SK-N-SH (cell line): ENCODE measurements at regions not wholly inside any gene's neighbourhood (a gene's known extent, or its start where the extent isn't known, plus 50 kb on each side); places are given as distances from the start of the nearest gene placed in this dataset.

ENCODE experiments used
- CHD2 ChIP-seq: fragments of 150-350 bp; IDR thresholded peaks from 2 replicates; pipeline ENCODE4 v1.6.1; 2018; ENCODE audit warnings: low read length; ENCODE audit not compliant: partially characterized antibody
- EP300 ChIP-seq, 2 experiments: IDR thresholded peaks; 2 replicates each; pipeline versions ENCODE4 v1.4.0 to v1.6.1; 2012; ENCODE audit warnings: borderline replicate concordance in 1 of 2, low read depth in 1 of 2, low read length in 1 of 2
- EZH2phosphoT487 ChIP-seq: fragments of 200-600 bp; sonication (generic); IDR thresholded peaks from 2 replicates; pipeline ENCODE4 v1.6.1; 2017; ENCODE audit warnings: low read depth, mixed run types, mild to moderate bottlenecking, antibody characterized with exemption, moderate library complexity, borderline replicate concordance
- GABPA ChIP-seq: IDR thresholded peaks from 2 replicates; pipeline ENCODE4 v1.4.0; 2012; ENCODE audit warnings: low read depth, mild to moderate bottlenecking
- NFIC ChIP-seq: IDR thresholded peaks from 2 replicates; pipeline ENCODE4 v1.4.0; 2012; ENCODE audit warnings: borderline replicate concordance
- NRF1 ChIP-seq: IDR thresholded peaks from 2 replicates; pipeline ENCODE4 v1.6.1; 2012; ENCODE audit warnings: low read depth, mild to moderate bottlenecking, low read length
- POLR2AphosphoS5 ChIP-seq: IDR thresholded peaks from 2 replicates; pipeline ENCODE4 v1.6.1; 2012; ENCODE audit warnings: low read depth, low read length
- RXRA ChIP-seq: IDR thresholded peaks from 2 replicates; pipeline ENCODE4 v1.4.0; 2012; ENCODE audit warnings: low read depth, mild to moderate bottlenecking, borderline replicate concordance
- TCF12 ChIP-seq: IDR thresholded peaks from 2 replicates; pipeline ENCODE4 v1.4.0; 2012
- TF ChIP-seq, protein P1 (sequence below): fragments of 200-600 bp; sonication (generic); IDR thresholded peaks from 2 replicates; pipeline ENCODE4 v1.6.1; 2017; ENCODE audit warnings: antibody characterized with exemption, mild to moderate bottlenecking, moderate library complexity
- TF ChIP-seq, protein P2 (sequence below): fragments of 150-350 bp; IDR thresholded peaks from 2 replicates; pipeline ENCODE4 v1.6.1; 2017; ENCODE audit warnings: antibody characterized with exemption, low read length, low read depth, borderline replicate concordance
- TF ChIP-seq, protein P3 (sequence below): IDR thresholded peaks from 2 replicates; pipeline ENCODE4 v1.4.0; 2012; ENCODE audit warnings: low read depth, borderline replicate concordance
- TF ChIP-seq, protein P4 (sequence below): IDR thresholded peaks from 2 replicates; pipeline ENCODE4 v1.4.0; 2012; ENCODE audit warnings: low read depth

DNA sequence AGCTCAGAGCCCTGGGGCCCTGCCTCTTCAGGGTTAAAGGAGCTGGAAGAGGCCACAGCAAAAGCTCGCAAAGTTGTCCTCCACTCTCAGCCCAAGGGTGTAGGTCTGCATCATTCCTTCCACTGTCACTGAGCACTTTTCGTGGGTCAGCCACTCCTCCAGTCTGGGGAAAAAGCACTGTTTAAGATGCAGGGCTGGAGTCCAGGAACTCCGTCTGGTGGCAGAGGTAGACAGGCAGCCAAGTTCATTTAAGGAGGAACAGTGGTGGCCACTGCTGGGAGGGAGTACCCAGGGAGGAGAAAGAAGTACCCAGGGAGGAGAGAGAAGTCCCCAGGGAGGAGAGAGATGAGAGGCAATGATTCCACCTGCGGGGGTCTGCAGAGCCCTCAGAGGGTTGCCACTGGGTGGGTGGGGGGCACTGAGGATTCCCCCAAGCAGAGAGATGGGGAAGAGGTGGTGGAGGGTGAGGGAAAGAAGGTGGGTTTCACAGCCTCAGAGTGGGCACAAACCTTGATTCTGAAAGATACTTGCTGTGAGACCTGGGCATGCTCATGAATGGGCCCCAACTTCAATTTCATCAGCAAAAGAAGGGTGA lies 70.0 kb upstream of the B3GAT1 start:
- TF ChIP-seq, protein P1, sequence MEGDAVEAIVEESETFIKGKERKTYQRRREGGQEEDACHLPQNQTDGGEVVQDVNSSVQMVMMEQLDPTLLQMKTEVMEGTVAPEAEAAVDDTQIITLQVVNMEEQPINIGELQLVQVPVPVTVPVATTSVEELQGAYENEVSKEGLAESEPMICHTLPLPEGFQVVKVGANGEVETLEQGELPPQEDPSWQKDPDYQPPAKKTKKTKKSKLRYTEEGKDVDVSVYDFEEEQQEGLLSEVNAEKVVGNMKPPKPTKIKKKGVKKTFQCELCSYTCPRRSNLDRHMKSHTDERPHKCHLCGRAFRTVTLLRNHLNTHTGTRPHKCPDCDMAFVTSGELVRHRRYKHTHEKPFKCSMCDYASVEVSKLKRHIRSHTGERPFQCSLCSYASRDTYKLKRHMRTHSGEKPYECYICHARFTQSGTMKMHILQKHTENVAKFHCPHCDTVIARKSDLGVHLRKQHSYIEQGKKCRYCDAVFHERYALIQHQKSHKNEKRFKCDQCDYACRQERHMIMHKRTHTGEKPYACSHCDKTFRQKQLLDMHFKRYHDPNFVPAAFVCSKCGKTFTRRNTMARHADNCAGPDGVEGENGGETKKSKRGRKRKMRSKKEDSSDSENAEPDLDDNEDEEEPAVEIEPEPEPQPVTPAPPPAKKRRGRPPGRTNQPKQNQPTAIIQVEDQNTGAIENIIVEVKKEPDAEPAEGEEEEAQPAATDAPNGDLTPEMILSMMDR, result no peak
- TF ChIP-seq, protein P2, sequence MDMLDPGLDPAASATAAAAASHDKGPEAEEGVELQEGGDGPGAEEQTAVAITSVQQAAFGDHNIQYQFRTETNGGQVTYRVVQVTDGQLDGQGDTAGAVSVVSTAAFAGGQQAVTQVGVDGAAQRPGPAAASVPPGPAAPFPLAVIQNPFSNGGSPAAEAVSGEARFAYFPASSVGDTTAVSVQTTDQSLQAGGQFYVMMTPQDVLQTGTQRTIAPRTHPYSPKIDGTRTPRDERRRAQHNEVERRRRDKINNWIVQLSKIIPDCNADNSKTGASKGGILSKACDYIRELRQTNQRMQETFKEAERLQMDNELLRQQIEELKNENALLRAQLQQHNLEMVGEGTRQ, result no peak
- TF ChIP-seq, protein P3, sequence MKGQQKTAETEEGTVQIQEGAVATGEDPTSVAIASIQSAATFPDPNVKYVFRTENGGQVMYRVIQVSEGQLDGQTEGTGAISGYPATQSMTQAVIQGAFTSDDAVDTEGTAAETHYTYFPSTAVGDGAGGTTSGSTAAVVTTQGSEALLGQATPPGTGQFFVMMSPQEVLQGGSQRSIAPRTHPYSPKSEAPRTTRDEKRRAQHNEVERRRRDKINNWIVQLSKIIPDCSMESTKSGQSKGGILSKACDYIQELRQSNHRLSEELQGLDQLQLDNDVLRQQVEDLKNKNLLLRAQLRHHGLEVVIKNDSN, result no peak
- no peak for TF ChIP-seq EZH2phosphoT487
- no peak for TF ChIP-seq POLR2AphosphoS5
- TF ChIP-seq TCF12, result no peak
- no peak for TF ChIP-seq RXRA
- TF ChIP-seq GABPA, result no peak
- no peak for TF ChIP-seq CHD2
- TF ChIP-seq EP300 (IDR thresholded peaks at IDR 0.05; ENCODE audit: borderline replicate concordance in 1 of 2, low read depth in 1 of 2, low read length in 1 of 2), result no peak
- no peak for TF ChIP-seq NFIC
- TF ChIP-seq, protein P4, sequence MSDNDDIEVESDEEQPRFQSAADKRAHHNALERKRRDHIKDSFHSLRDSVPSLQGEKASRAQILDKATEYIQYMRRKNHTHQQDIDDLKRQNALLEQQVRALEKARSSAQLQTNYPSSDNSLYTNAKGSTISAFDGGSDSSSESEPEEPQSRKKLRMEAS, result no peak
- TF ChIP-seq NRF1, result no peak
